ENCODE measurements at regions not wholly inside any gene's neighbourhood (a gene's known extent, or its start where the extent isn't known, plus 50 kb on each side); places are given as distances from the start of the nearest gene placed in this dataset.

GRCh38 chr1:38261574-38261973 is 215.0 kb upstream of the POU3F1 start:
- TF ChIP-seq CTCF (IDR thresholded peaks at IDR 0.05 in 2 of 3, conservative IDR thresholded peaks at IDR 0.05 in 1 of 3; ENCODE audit: insufficient read depth in 2 of 3, low read depth in 1 of 3, low read length in 3 of 3), result no peak
- TF ChIP-seq SP1 (CRISPR knock-in tag; IDR thresholded peaks at IDR 0.05), result no peak
- TF ChIP-seq EZH2 (IDR thresholded peaks at IDR 0.05; ENCODE audit: borderline replicate concordance, low read depth, low read length), result no peak
- TF ChIP-seq NFE2 (IDR thresholded peaks at IDR 0.05; ENCODE audit: low read depth), result no peak
- TF ChIP-seq NCOA1 (IDR thresholded peaks at IDR 0.05; ENCODE audit: low read depth), result no peak
- TF ChIP-seq CUX1 (CRISPR knock-in tag; IDR thresholded peaks at IDR 0.05), result no peak
- no peak for TF ChIP-seq KAT2B (IDR thresholded peaks at IDR 0.05; ENCODE audit: low read depth, low read length)
- no peak for TF ChIP-seq POLR2AphosphoS5 (IDR thresholded peaks at IDR 0.05; ENCODE audit: control insufficient read depth, insufficient read depth, low read depth, low read length)
- TF ChIP-seq USF1 (CRISPR knock-in tag; IDR thresholded peaks at IDR 0.05), result no peak
- no peak for TF ChIP-seq SP2 (IDR thresholded peaks at IDR 0.05; ENCODE audit: extremely low read depth, low read depth, low read length, poor library complexity, severe bottlenecking)
- TF ChIP-seq PATZ1 (CRISPR knock-in tag; IDR thresholded peaks at IDR 0.05; ENCODE audit: borderline replicate concordance), result no peak
- no peak for TF ChIP-seq PCBP1 (IDR thresholded peaks at IDR 0.05; ENCODE audit: low read depth, low read length, poor library complexity, severe bottlenecking)
- TF ChIP-seq MAX (CRISPR knock-in tag; IDR thresholded peaks at IDR 0.05), result no peak

Measured in K562 (cell line).